Keratinocyte (primary cell): ENCODE measurements at regions not wholly inside any gene's neighbourhood (a gene's known extent, or its start where the extent isn't known, plus 50 kb on each side); places are given as distances from the start of the nearest gene placed in this dataset.

Experiments used
- DNase-seq: peaks from one replicate; pipeline ENCODE4 v3.0.0-alpha.2; 2011; ENCODE audit warnings: low read depth, missing footprints, low spot score
- FAIRE-seq: peaks from 2 replicates; lab custom pipeline; 2011; peaks lifted over from hg19 to GRCh38; lab: Jason Lieb, UNC
- H2AFZ ChIP-seq: 2 replicates; pipeline ENCODE4 v1.6.0; 2012; ENCODE audit warnings: low read length, control low read depth, inconsistent platforms; ENCODE audit not compliant: control insufficient read depth
- H3K27ac ChIP-seq: 2 replicates; pipeline ENCODE4 v1.5.1; 2011; ENCODE audit warnings: low read length; ENCODE audit not compliant: control insufficient read depth, insufficient read depth
- H3K27me3 ChIP-seq: 3 replicates; pipeline ENCODE4 v1.6.0; 2011; ENCODE audit warnings: low read length; ENCODE audit not compliant: control insufficient read depth, insufficient read depth; ENCODE audit errors: extremely low read depth
- H3K36me3 ChIP-seq, 2 experiments: 2 replicates in 1 of 2; 3 replicates in 1 of 2; pipeline ENCODE4 v1.5.1; 2011; ENCODE audit warnings: low read length in 2 of 2, mild to moderate bottlenecking in 1 of 2; ENCODE audit not compliant: control insufficient read depth in 2 of 2, insufficient read depth in 2 of 2; ENCODE audit errors: extremely low read depth in 1 of 2
- H3K4me1 ChIP-seq: 3 replicates; pipeline ENCODE4 v1.5.1; 2011; ENCODE audit warnings: low read length; ENCODE audit not compliant: control insufficient read depth, insufficient read depth; ENCODE audit errors: extremely low read depth
- H3K4me2 ChIP-seq: 3 replicates; pipeline ENCODE4 v1.6.0; 2011; ENCODE audit warnings: low read depth, low read length; ENCODE audit not compliant: control insufficient read depth, insufficient read depth; ENCODE audit errors: extremely low read depth
- H3K4me3 ChIP-seq, 3 experiments: fragments of 200-600 bp in 1 of 3; sonication (generic) in 1 of 3; 2 replicates in 2 of 3; 3 replicates in 1 of 3; pipeline ENCODE4 v1.5.1; 2011 to 2016; ENCODE audit warnings: low read length in 3 of 3, mild to moderate bottlenecking in 3 of 3, control low read depth in 2 of 3, inconsistent platforms in 1 of 3, low read depth in 1 of 3, mixed read lengths in 1 of 3, mixed run types in 1 of 3, moderate library complexity in 1 of 3; ENCODE audit not compliant: control insufficient read depth in 2 of 3, insufficient read depth in 2 of 3; ENCODE audit errors: extremely low read depth in 1 of 3
- H3K79me2 ChIP-seq: 2 replicates; pipeline ENCODE4 v1.6.0; 2012; ENCODE audit warnings: low read length; ENCODE audit not compliant: control insufficient read depth, insufficient read depth
- H3K9ac ChIP-seq: 3 replicates; pipeline ENCODE4 v1.6.0; 2011; ENCODE audit warnings: low read length; ENCODE audit not compliant: control insufficient read depth, insufficient read depth; ENCODE audit errors: extremely low read depth
- H3K9me1 ChIP-seq: 3 replicates; pipeline ENCODE4 v1.6.0; 2011; ENCODE audit warnings: low read length; ENCODE audit not compliant: control insufficient read depth, insufficient read depth; ENCODE audit errors: extremely low read depth
- H3K9me3 ChIP-seq: 2 replicates; pipeline ENCODE4 v1.5.1; 2012; ENCODE audit warnings: low read depth, low read length; ENCODE audit not compliant: control insufficient read depth
- H4K20me1 ChIP-seq: 3 replicates; pipeline ENCODE4 v1.6.0; 2011; ENCODE audit warnings: low read length; ENCODE audit not compliant: control insufficient read depth, insufficient read depth; ENCODE audit errors: extremely low read depth
- EZH2 ChIP-seq: IDR thresholded peaks from one replicate; pipeline ENCODE4 v1.6.1; 2012; ENCODE audit warnings: inconsistent platforms, mild to moderate bottlenecking, low read length, moderate library complexity
- dilution Hi-C: fragments of 300-500 bp; cut with MboI; formaldehyde crosslinking; loops from one replicate; pipeline ENCODE4 v1.7.0; 2020; ENCODE audit warnings: low sequenced_read_pairs; ENCODE audit not compliant: extremely low pct_ligation_motif_present
- TF ChIP-seq, protein P1 (sequence below), 3 experiments: IDR thresholded peaks in 1 of 3; conservative IDR thresholded peaks in 1 of 3; optimal IDR thresholded peaks in 1 of 3; 2 replicates in 2 of 3; 3 replicates in 1 of 3; pipeline versions ENCODE3 to v1.5.1; 2011; ENCODE audit warnings: low read length in 3 of 3, mild to moderate bottlenecking in 3 of 3, moderate library complexity in 2 of 3, control low read depth in 1 of 3, inconsistent platforms in 1 of 3; ENCODE audit not compliant: insufficient read depth in 2 of 3; ENCODE audit errors: extremely low read depth in 1 of 3

DNA sequence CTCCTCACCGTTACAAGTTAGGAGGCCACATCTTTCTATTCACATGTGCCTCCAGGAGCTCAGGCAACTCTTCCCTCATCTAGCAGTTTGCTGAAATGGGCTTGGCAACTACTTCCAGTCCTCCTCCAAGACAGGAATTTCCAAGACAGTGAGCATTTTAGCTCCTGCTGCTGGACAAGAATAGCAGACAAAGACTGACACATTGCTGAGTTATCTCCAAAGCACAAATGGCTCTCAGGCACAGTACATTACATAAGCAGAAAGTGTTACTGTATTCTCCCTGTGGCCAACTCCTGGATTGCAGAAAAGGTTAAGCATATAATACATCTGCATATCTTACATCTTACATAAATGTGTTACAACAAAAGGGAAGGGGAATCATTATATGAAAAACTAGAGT is 83.2 kb upstream of the POU2AF2 start:
- Histone ChIP-seq H3K4me1 (peaks cover under 1% of the 10 kb centered on the region), H4K20me1 (no peaks in the 10 kb centered on the region), H3K27ac (no peak overlapping the region), H3K27me3 (no peaks in the 10 kb centered on the region), H3K36me3 (no peaks in the 10 kb centered on the region), H3K9me3 (no peaks in the 10 kb centered on the region), H3K4me2 (no peak overlapping the region), H3K9ac (no peak overlapping the region), H2AFZ (no peak overlapping the region), H3K9me1 (no peaks in the 10 kb centered on the region), H3K4me3 (no peak overlapping the region), H3K79me2 (no peaks in the 10 kb centered on the region)
- dilution Hi-C loops, result no loop called here
- no peak for TF ChIP-seq EZH2
- TF ChIP-seq, protein P1, sequence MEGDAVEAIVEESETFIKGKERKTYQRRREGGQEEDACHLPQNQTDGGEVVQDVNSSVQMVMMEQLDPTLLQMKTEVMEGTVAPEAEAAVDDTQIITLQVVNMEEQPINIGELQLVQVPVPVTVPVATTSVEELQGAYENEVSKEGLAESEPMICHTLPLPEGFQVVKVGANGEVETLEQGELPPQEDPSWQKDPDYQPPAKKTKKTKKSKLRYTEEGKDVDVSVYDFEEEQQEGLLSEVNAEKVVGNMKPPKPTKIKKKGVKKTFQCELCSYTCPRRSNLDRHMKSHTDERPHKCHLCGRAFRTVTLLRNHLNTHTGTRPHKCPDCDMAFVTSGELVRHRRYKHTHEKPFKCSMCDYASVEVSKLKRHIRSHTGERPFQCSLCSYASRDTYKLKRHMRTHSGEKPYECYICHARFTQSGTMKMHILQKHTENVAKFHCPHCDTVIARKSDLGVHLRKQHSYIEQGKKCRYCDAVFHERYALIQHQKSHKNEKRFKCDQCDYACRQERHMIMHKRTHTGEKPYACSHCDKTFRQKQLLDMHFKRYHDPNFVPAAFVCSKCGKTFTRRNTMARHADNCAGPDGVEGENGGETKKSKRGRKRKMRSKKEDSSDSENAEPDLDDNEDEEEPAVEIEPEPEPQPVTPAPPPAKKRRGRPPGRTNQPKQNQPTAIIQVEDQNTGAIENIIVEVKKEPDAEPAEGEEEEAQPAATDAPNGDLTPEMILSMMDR (optimal IDR thresholded peaks at IDR 0.05 in 1 of 3, IDR thresholded peaks at IDR 0.05 in 1 of 3, conservative IDR thresholded peaks at IDR 0.05 in 1 of 3; ENCODE audit: extremely low read depth in 1 of 3, insufficient read depth in 2 of 3, low read length in 3 of 3), result no peak
- FAIRE-seq (peak; percentile 75), DNase-seq (no peak)

DNA sequence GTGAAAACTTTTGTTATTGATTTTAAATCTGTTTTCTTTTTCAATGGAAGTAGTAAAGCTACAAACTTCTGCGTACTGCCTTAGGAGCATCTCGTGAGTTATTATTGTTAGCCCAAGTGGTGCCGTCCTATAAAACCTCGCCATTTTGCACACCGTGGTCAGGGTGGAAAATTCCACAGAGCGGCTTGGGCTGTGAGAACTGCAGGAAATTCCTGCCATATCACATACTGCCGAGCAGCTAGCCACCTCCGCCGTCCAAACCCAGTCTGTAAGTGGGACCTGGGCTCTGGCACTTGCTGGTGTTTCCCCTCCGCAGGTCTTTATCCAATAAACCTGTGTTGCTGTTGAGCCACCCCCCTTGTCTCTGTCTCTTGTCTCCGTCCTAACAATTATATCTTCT is 88.0 kb upstream of the POU2AF2 start:
- H3K9me3 ChIP-seq, result no peaks in the 10 kb centered on the region
- H3K27me3 ChIP-seq, result no peaks in the 10 kb centered on the region
- H3K4me1 ChIP-seq, result no peaks in the 10 kb centered on the region
- no peak overlapping the region for H3K27ac ChIP-seq
- FAIRE-seq (no peak), DNase-seq (no peak)
- no peak overlapping the region for H3K4me3 ChIP-seq
- no peaks in the 10 kb centered on the region for H3K36me3 ChIP-seq
- no peaks in the 10 kb centered on the region for H3K79me2 ChIP-seq
- no peak overlapping the region for H2AFZ ChIP-seq
- no peaks in the 10 kb centered on the region for H4K20me1 ChIP-seq
- H3K9ac ChIP-seq, result no peak overlapping the region
- no peak overlapping the region for H3K4me2 ChIP-seq
- dilution Hi-C loops, result no loop called here
- TF ChIP-seq EZH2, result no peak
- TF ChIP-seq, protein P1 (optimal IDR thresholded peaks at IDR 0.05 in 1 of 3, IDR thresholded peaks at IDR 0.05 in 1 of 3, conservative IDR thresholded peaks at IDR 0.05 in 1 of 3; ENCODE audit: extremely low read depth in 1 of 3, insufficient read depth in 2 of 3, low read length in 3 of 3), result no peak
- H3K9me1 ChIP-seq, result no peaks in the 10 kb centered on the region
